Thyroid gland (tissue), 4 donors: ENCODE measurements at regions not wholly inside any gene's neighbourhood (a gene's known extent, or its start where the extent isn't known, plus 50 kb on each side); places are given as distances from the start of the nearest gene placed in this dataset.
"Not testable (repeated sequence)": the region's sequence is repeated elsewhere in the genome, so short reads cannot be mapped to it uniquely, and the experiment has no call there.

Source experiments
- DNase-seq, 2 donors: peaks; one replicate each; pipeline ENCODE4 v3.0.0-alpha.2; 2019
- H3K27ac ChIP-seq, 3 donors: fragments of 200-600 bp; sonication (generic); 1 replicate in 2 of 3; 2 replicates in 1 of 3; pipeline ENCODE4 v1.5.1; 2016 to 2019; ENCODE audit warnings: mild to moderate bottlenecking in 1 of 3, moderate library complexity in 1 of 3
- H3K27me3 ChIP-seq: fragments of 200-600 bp; sonication (generic); one replicate; pipeline ENCODE4 v1.5.1; 2019
- H3K36me3 ChIP-seq, 2 donors: fragments of 200-600 bp; sonication (generic); one replicate each; pipeline ENCODE4 v1.5.1; 2016 to 2019
- H3K4me1 ChIP-seq, 2 donors: fragments of 200-600 bp; sonication (generic); one replicate each; pipeline ENCODE4 v1.5.1; 2017 to 2019
- H3K4me3 ChIP-seq, 3 donors: fragments of 200-600 bp; sonication (generic); replicated peaks in 1 of 3; 1 replicate in 2 of 3; 2 replicates in 1 of 3; pipeline ENCODE4 v1.5.1; 2016; ENCODE audit warnings: mild to moderate bottlenecking in 1 of 3
- H3K9me3 ChIP-seq: fragments of 200-600 bp; sonication (generic); one replicate; pipeline ENCODE4 v1.5.1; 2017
- CTCF ChIP-seq, 6 experiments: fragments of 200-600 bp in 3 of 6; fragments of 450-650 bp in 3 of 6; sonication (generic) in 3 of 6; IDR thresholded peaks; one replicate each; pipeline ENCODE4 v1.5.1; 2016 to 2019; ENCODE audit warnings: antibody characterized with exemption in 6 of 6, mild to moderate bottlenecking in 2 of 6, inconsistent platforms in 1 of 6, moderate library complexity in 1 of 6
- POLR2A ChIP-seq, 2 donors: fragments of 450-650 bp; IDR thresholded peaks; one replicate each; pipeline ENCODE4 v1.6.1; 2017; ENCODE audit warnings: antibody characterized with exemption in 2 of 2, mild to moderate bottlenecking in 2 of 2, moderate library complexity in 1 of 2
- WGBS, 2 donors: methylation state at CpG; one replicate each; pipeline ENCODE4 v1.1.5; 2017; 5-methylcytosine and 5-hydroxymethylcytosine counted together
- intact Hi-C: fragments of 100-400 bp; cut with DNase I; formaldehyde crosslinking; loops from one replicate; pipeline ENCODE4 v1.15.1; 2023

GRCh38 chr10:117762819-117763172 is 220.2 kb downstream of the EMX2 start:
- Histone ChIP-seq H3K36me3 (no peaks in the 10 kb centered on the region), H3K27me3 (no peaks in the 10 kb centered on the region), H3K9me3 (no peaks in the 10 kb centered on the region), H3K4me1 (no peaks in the 10 kb centered on the region), H3K27ac (no peak overlapping the region), H3K4me3 (no peak overlapping the region)
- intact Hi-C loops = no loop called here
- TF ChIP-seq POLR2A (IDR thresholded peaks at IDR 0.05) (no peak), CTCF (IDR thresholded peaks at IDR 0.05) (no peak)
- 61 to 81% methylated on average over 9 of the region's 9 CpGs for WGBS, 2 donors
- no peak for DNase-seq

DNA sequence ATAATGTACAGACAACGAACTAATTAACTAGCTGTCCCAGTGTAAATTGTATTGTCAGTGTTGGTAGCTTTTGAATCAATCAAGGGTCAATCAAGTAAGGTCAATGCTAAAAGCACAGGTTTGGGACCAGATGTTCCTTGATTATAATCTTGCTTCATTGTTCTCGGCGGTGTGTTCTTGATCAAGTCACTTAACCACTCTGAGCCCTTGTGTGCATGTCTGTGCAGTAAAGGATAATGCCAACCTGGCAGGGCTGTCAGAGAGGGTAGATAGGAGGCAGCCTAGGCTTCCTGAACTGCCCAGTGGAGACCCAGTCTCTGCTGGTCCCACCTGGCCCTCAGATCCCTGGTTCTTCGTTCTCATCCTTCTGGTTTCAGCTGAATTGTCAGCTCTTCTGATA is 221.0 kb downstream of the EMX2 start:
- H3K4me3 ChIP-seq = no peak overlapping the region
- H3K4me1 ChIP-seq = no peaks in the 10 kb centered on the region
- DNase-seq = no peak
- 79 to 88% methylated on average over 4 of the region's 4 CpGs for WGBS, 2 donors
- no peaks in the 10 kb centered on the region for H3K27me3 ChIP-seq
- no peak overlapping the region for H3K27ac ChIP-seq
- no peaks in the 10 kb centered on the region for H3K36me3 ChIP-seq
- intact Hi-C loops = no loop called here
- no peaks in the 10 kb centered on the region for H3K9me3 ChIP-seq
- TF ChIP-seq CTCF (IDR thresholded peaks at IDR 0.05) (no peak), POLR2A (IDR thresholded peaks at IDR 0.05) (no peak)

DNA sequence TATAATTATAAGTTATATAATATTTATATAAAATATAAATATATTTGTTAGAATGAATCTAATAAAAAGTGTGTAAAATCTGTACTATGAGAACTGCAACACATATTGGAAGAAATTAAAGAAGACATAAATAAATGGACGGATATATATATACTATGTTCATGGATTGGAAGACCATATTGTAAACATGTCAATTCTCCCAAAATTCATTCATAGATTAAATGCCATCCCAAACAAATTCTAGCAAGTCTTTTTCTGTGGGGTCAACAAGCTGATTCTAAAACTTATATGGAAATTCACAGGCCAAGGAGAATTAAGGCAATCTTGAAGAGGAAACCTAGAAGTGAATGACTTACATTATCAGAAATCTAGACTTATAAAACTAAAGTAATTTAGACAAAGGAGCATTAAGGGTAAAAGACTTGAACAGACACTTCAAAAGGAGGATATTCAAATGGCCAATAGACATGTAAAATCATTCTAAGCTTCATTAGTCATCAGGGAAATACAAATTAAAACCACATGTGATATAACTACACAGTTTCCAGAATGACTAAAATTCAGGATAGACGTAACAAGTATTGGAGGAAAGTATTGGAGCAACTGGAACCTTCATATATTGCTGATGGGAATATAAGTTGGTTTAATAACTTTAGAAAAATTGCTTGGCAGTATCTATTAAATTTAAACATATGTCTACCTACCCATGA is 225.9 kb downstream of the EMX2 start:
- DNase-seq = no peak
- no peaks in the 10 kb centered on the region for H3K27me3 ChIP-seq
- H3K9me3 ChIP-seq = no peaks in the 10 kb centered on the region
- no peaks in the 10 kb centered on the region for H3K36me3 ChIP-seq
- no peak overlapping the region for H3K4me3 ChIP-seq
- no peak overlapping the region for H3K27ac ChIP-seq
- intact Hi-C loops = no loop called here
- H3K4me1 ChIP-seq = no peaks in the 10 kb centered on the region
- 89 to 96% methylated on average over 2 of the region's 2 CpGs for WGBS, 2 donors
- TF ChIP-seq POLR2A (IDR thresholded peaks at IDR 0.05) (no peak), CTCF (IDR thresholded peaks at IDR 0.05) (no peak)

- no peaks in the 10 kb centered on the region for H3K4me1 ChIP-seq
- TF ChIP-seq CTCF (IDR thresholded peaks at IDR 0.05) (no peak), POLR2A (IDR thresholded peaks at IDR 0.05) (no peak)
- intact Hi-C loops = no loop called here
- 91 to 94% methylated on average over 3 of the region's 3 CpGs for WGBS, 2 donors
- no peak for DNase-seq
- no peaks in the 10 kb centered on the region for H3K36me3 ChIP-seq
- no peak overlapping the region for H3K27ac ChIP-seq
- no peaks in the 10 kb centered on the region for H3K27me3 ChIP-seq
- no peak overlapping the region for H3K4me3 ChIP-seq
- H3K9me3 ChIP-seq = no peaks in the 10 kb centered on the region
Observed at GRCh38 chr10:117775526-117775925, 233.0 kb downstream of the EMX2 start.

- intact Hi-C loops, H3K27ac ChIP-seq, H3K27me3 ChIP-seq, H3K36me3 ChIP-seq, DNase-seq, H3K4me1 ChIP-seq, H3K9me3 ChIP-seq, H3K4me3 ChIP-seq: not testable (repeated sequence)
- 37 to 48% methylated on average over 5 of the region's 5 CpGs for WGBS, 2 donors
Observed at GRCh38 chr10:117777222-117777621, 234.7 kb downstream of the EMX2 start.

DNA sequence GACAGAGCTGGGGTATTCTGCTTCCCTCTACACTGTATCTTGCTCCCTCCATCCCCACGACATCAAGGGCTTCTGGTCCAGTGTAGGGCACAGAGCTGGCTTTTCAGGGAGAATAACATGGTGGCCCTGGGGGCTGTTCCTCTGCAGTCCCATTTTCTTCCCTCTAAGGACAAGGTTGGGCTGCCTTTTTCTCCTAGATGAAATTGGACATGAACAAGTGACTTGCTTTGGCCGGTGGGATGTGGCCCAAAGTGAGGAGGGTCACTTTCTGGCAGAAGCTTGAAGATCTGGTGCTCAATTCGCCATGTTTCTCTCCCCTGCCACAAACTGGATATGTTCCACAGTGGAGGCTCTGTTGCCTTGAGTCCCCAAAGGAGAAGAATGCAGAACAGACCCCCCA is 235.7 kb downstream of the EMX2 start:
- 80 to 83% methylated on average over 3 of the region's 3 CpGs for WGBS, 2 donors
- no peaks in the 10 kb centered on the region for H3K27me3 ChIP-seq
- H3K27ac ChIP-seq = no peak overlapping the region
- intact Hi-C loops = no loop called here
- H3K36me3 ChIP-seq = no peaks in the 10 kb centered on the region
- H3K4me3 ChIP-seq = no peak overlapping the region
- TF ChIP-seq CTCF (IDR thresholded peaks at IDR 0.05) (no peak), POLR2A (IDR thresholded peaks at IDR 0.05) (no peak)
- no peaks in the 10 kb centered on the region for H3K9me3 ChIP-seq
- no peaks in the 10 kb centered on the region for H3K4me1 ChIP-seq
- no peak for DNase-seq
